Panc1 (cell line): ENCODE measurements at regions not wholly inside any gene's neighbourhood (a gene's known extent, or its start where the extent isn't known, plus 50 kb on each side); places are given as distances from the start of the nearest gene placed in this dataset.

Source experiments
- ATAC-seq: fragments of 200-7000 bp; cut with Tn5 transposase; 2 replicates; pipeline ENCODE4 v1.9.1; 2020; ENCODE audit warnings: mild to moderate bottlenecking, moderate library complexity
- BruUV-seq: library from RNA; stranded (reverse); fragments of 400-500 nt; replicated peaks from 2 replicates; lab custom pipeline; 2021; lab: Mats Ljungman, UMichigan
- CTCF ChIA-PET: fragments of 300-600 bp; sonication (Branson Sonifier 250); formaldehyde crosslinking; loops from one replicate; lab custom pipeline; 2022; ENCODE audit warnings: antibody characterized with exemption; lab: Charles Lee
- POLR2A ChIA-PET: fragments of 300-600 bp; sonication (Branson Sonifier 250); formaldehyde crosslinking; loops from one replicate; lab custom pipeline; 2022; ENCODE audit warnings: antibody characterized with exemption; lab: Charles Lee
- DNase-seq: peaks from one replicate; pipeline ENCODE4 v3.0.0-alpha.2; 2010; ENCODE audit warnings: low read depth, low spot score
- H3K27ac ChIP-seq: 2 replicates; pipeline ENCODE4 v1.5.1; 2011; ENCODE audit warnings: mild to moderate bottlenecking, low read length, inconsistent platforms
- H3K27me3 ChIP-seq: fragments of 200-500 bp; sonication (Bioruptor generic); 2 replicates; pipeline ENCODE4 v1.6.0; 2014; ENCODE audit warnings: low read length, inconsistent platforms; ENCODE audit not compliant: control insufficient read depth, insufficient read depth
- H3K36me3 ChIP-seq: fragments of 200-500 bp; sonication (Bioruptor generic); 2 replicates; pipeline ENCODE4 v1.5.1; 2014; ENCODE audit warnings: inconsistent platforms, mild to moderate bottlenecking, low read length, moderate library complexity; ENCODE audit not compliant: control insufficient read depth, insufficient read depth
- H3K4me1 ChIP-seq: 2 replicates; pipeline ENCODE4 v1.5.1; 2011; ENCODE audit warnings: inconsistent platforms, mild to moderate bottlenecking, low read length, moderate library complexity; ENCODE audit not compliant: control insufficient read depth, insufficient read depth
- H3K4me3 ChIP-seq, 2 experiments: 2 replicates each; pipeline ENCODE4 v1.5.1; 2011 to 2012; ENCODE audit warnings: low read depth in 2 of 2, low read length in 2 of 2, mild to moderate bottlenecking in 2 of 2, inconsistent platforms in 1 of 2, moderate library complexity in 1 of 2
- H3K9me3 ChIP-seq: fragments of 200-500 bp; sonication (Bioruptor generic); 2 replicates; pipeline ENCODE4 v1.5.1; 2014; ENCODE audit warnings: low read depth, mild to moderate bottlenecking, inconsistent platforms, low read length, moderate library complexity; ENCODE audit not compliant: control insufficient read depth, insufficient read depth
- CTCF ChIP-seq: fragments of 450-650 bp; IDR thresholded peaks from 2 replicates; pipeline ENCODE4 v1.5.1; 2017; ENCODE audit warnings: mild to moderate bottlenecking
- POLR2AphosphoS5 ChIP-seq: IDR thresholded peaks from 2 replicates; pipeline ENCODE4 v1.6.1; 2012; ENCODE audit warnings: mild to moderate bottlenecking, low read depth, low read length, moderate library complexity
- REST ChIP-seq, 2 experiments: IDR thresholded peaks; 2 replicates each; pipeline ENCODE4 v1.6.1; 2011 to 2012; ENCODE audit warnings: low read depth in 2 of 2, control low read depth in 1 of 2, low read length in 1 of 2, mild to moderate bottlenecking in 1 of 2, moderate library complexity in 1 of 2; ENCODE audit not compliant: insufficient read depth in 1 of 2
- SIN3A ChIP-seq: IDR thresholded peaks from 2 replicates; pipeline ENCODE4 v1.6.1; 2012; ENCODE audit warnings: low read depth, mild to moderate bottlenecking, low read length, moderate library complexity, borderline replicate concordance; ENCODE audit not compliant: insufficient read depth
- TCF7L2 ChIP-seq: IDR thresholded peaks from 2 replicates; pipeline ENCODE4 v1.6.1; 2011; ENCODE audit warnings: mild to moderate bottlenecking, low read depth, low read length, inconsistent platforms
- in situ Hi-C: cut with HindIII; loops from 2 replicates; pipeline ENCODE4 v1.10.0; 2016; ENCODE audit warnings: low sequenced_read_pairs, low pct_unique_long_range_greater_than_20kb
- intact Hi-C: fragments of 100-400 bp; cut with micrococcal nuclease; formaldehyde crosslinking; loops from one replicate; pipeline ENCODE4 v1.10.0; 2022; ENCODE audit not compliant: unreplicated experiment

- CTCF ChIA-PET = no interaction called here
- Histone ChIP-seq H3K27ac (no peak overlapping the region), H3K4me1 (no peaks in the 10 kb centered on the region), H3K27me3 (no peaks in the 10 kb centered on the region; the same call in 1 of the 2 replicates), H3K36me3 (no peaks in the 10 kb centered on the region), H3K9me3 (no peaks in the 10 kb centered on the region), H3K4me3 (no peak overlapping the region)
- POLR2A ChIA-PET = no interaction called here
- no peak for DNase-seq
- TF ChIP-seq TCF7L2 = no peak
- no peak for TF ChIP-seq POLR2AphosphoS5
- no peak for TF ChIP-seq REST (IDR thresholded peaks at IDR 0.05; ENCODE audit: insufficient read depth in 1 of 2, low read depth in 2 of 2, low read length in 1 of 2)
- no peak for TF ChIP-seq SIN3A
- TF ChIP-seq CTCF = no peak
- in situ Hi-C loops = no loop called here
- no peak for ATAC-seq
- no TSS peak for BruUV-seq
- intact Hi-C loops = no loop called here
Measured at GRCh38 chr16:66220702-66221101, 145.8 kb upstream of the CDH5 start.

GRCh38 chr16:66219491-66219890 lies 147.0 kb upstream of the CDH5 start:
- DNase-seq (no peak), ATAC-seq (no peak)
- ChIA-PET POLR2A (no interaction called here), CTCF (no interaction called here)
- Histone ChIP-seq H3K4me3 (no peak overlapping the region), H3K36me3 (no peaks in the 10 kb centered on the region), H3K4me1 (no peaks in the 10 kb centered on the region), H3K9me3 (no peaks in the 10 kb centered on the region), H3K27ac (no peak overlapping the region), H3K27me3 (no peaks in the 10 kb centered on the region; the same call in 1 of the 2 replicates)
- no TSS peak for BruUV-seq
- intact Hi-C loops = no loop called here
- in situ Hi-C loops = no loop called here
- no peak for TF ChIP-seq SIN3A
- no peak for TF ChIP-seq TCF7L2
- TF ChIP-seq CTCF = no peak
- no peak for TF ChIP-seq REST (IDR thresholded peaks at IDR 0.05; ENCODE audit: insufficient read depth in 1 of 2, low read depth in 2 of 2, low read length in 1 of 2)
- TF ChIP-seq POLR2AphosphoS5 = no peak
